Mucosa of rectum (tissue), 2 donors: ENCODE measurements at regions not wholly inside any gene's neighbourhood (a gene's known extent, or its start where the extent isn't known, plus 50 kb on each side); places are given as distances from the start of the nearest gene placed in this dataset.

Experiments used
- H3K27ac ChIP-seq, 2 donors: one replicate each; pipeline ENCODE4 v1.7.0; 2013; ENCODE audit warnings: inconsistent platforms in 2 of 2, low read depth in 2 of 2, low read length in 2 of 2
- H3K27me3 ChIP-seq, 2 donors: one replicate each; pipeline ENCODE4 v1.7.0; 2013; ENCODE audit warnings: low read length in 2 of 2; ENCODE audit not compliant: control insufficient read depth in 2 of 2, insufficient read depth in 2 of 2
- H3K36me3 ChIP-seq, 2 donors: one replicate each; pipeline ENCODE4 v1.7.0; 2013; ENCODE audit warnings: low read length in 2 of 2; ENCODE audit not compliant: control insufficient read depth in 2 of 2, insufficient read depth in 2 of 2
- H3K4me1 ChIP-seq, 2 donors: one replicate each; pipeline ENCODE4 v1.7.0; 2013; ENCODE audit warnings: low read length in 2 of 2, mild to moderate bottlenecking in 1 of 2; ENCODE audit not compliant: control insufficient read depth in 2 of 2, insufficient read depth in 2 of 2
- H3K4me3 ChIP-seq, 2 donors: one replicate each; pipeline ENCODE4 v1.7.0; 2013; ENCODE audit warnings: low read length in 2 of 2
- H3K9ac ChIP-seq, 2 donors: one replicate each; pipeline ENCODE4 v1.7.0; 2013; ENCODE audit warnings: low read length in 2 of 2, low read depth in 1 of 2, mild to moderate bottlenecking in 1 of 2
- H3K9me3 ChIP-seq, 2 donors: one replicate each; pipeline ENCODE4 v1.7.0; 2013; ENCODE audit warnings: low read length in 2 of 2; ENCODE audit not compliant: control insufficient read depth in 2 of 2
- donor health status: healthy.
- donor health status: Normal muscosa, but diverticular disease.

DNA sequence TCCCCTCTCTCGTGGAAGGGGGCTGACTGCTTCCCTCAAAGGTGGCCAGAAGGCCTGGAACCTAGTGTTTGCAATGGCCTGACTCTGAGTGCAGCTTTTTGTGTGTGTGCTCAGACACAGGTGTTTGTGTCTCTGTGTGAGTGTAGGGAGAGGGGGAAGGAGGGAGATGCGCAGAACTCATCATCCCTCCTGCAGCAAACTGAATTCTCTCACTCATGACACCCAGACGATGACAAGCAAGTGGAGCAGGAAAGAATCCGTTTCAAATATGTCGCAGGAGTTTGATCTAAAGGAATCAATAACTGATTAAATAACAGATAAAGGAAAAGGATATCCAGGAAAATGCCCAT is 101.4 kb downstream of the TNFAIP3 start:
- no peaks in the 10 kb centered on the region for H3K36me3 ChIP-seq
- no peaks in the 10 kb centered on the region for H3K9me3 ChIP-seq
- H3K4me1 ChIP-seq: no peaks in the 10 kb centered on the region
- H3K27ac ChIP-seq: peak overlapping the region in 1 of 2 donors; percentile 54
- no peak overlapping the region for H3K9ac ChIP-seq
- H3K27me3 ChIP-seq: no peaks in the 10 kb centered on the region
- no peak overlapping the region for H3K4me3 ChIP-seq

DNA sequence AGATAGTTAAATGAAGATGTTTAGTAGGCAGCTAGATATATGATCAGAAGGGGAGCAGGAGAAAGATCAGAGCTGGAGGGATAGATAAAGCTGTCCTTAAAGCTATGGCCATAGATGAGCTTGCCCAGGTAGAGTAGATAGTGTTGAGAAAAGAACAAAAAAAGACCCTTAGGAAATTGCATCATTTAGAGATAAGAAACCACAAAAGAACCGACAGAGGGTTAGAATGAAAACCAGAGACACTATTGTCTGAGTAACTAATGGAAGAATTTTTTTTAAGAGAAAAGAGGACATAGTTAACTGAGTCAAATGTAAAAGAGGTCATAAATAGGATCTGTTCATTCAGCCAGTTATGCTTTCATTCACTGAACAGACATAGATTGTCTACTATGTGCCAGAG is 101.8 kb downstream of the TNFAIP3 start:
- H3K27ac ChIP-seq: peak overlapping the region in 1 of 2 donors; percentile 54
- no peaks in the 10 kb centered on the region for H3K9me3 ChIP-seq
- no peaks in the 10 kb centered on the region for H3K36me3 ChIP-seq
- H3K4me1 ChIP-seq: no peaks in the 10 kb centered on the region
- H3K27me3 ChIP-seq: no peaks in the 10 kb centered on the region
- H3K9ac ChIP-seq: no peak overlapping the region
- H3K4me3 ChIP-seq: no peak overlapping the region

DNA sequence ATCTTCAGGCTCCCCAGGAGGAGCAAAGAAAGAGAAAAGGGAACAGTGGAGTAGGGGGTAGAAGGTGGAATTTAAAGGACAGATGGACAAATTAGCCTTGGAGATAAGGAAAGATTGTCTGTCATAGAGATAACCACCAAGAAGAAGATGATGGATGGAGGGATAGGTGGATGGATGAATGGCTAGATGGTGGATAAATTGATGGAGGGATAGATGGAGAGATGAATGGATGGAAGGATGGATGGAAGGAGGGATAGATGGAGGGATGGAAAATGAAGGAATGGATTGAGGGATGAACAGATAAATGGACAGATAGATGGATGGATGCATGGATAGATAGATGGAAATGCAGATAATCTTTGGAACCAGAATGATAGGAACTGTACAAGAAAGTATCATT is 102.8 kb downstream of the TNFAIP3 start:
- Histone ChIP-seq H3K27me3 (no peaks in the 10 kb centered on the region), H3K36me3 (no peaks in the 10 kb centered on the region), H3K9me3 (no peaks in the 10 kb centered on the region), H3K9ac (no peak overlapping the region), H3K4me1 (peaks cover 0 to under 1% of the 10 kb centered on the region in 2 donors), H3K4me3 (no peak overlapping the region), H3K27ac (no peak overlapping the region)

DNA sequence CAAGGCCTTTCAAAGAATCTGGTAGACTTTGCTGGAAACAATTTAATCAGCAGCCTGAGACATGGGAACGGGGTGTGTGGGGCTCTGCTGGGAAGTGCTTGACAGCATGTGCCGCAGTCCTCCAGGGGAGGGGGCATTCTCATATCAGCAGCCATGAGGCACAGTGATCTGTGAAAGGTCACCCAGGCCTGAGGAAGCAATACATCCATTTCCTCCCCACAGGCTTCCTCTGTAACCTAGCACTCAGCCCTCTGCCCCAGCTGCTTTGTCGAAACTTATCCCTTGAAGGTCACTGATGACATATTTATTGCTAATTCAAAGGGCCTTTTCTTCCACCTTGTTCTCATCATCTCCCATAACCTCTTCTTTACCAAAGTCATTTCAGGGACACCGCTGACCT is 103.3 kb downstream of the TNFAIP3 start:
- peaks cover 0 to 4% of the 10 kb centered on the region in 2 donors for H3K4me1 ChIP-seq
- H3K9me3 ChIP-seq: no peaks in the 10 kb centered on the region
- no peaks in the 10 kb centered on the region for H3K36me3 ChIP-seq
- no peak overlapping the region for H3K9ac ChIP-seq
- no peak overlapping the region for H3K27ac ChIP-seq
- H3K27me3 ChIP-seq: no peaks in the 10 kb centered on the region
- H3K4me3 ChIP-seq: no peak overlapping the region

DNA sequence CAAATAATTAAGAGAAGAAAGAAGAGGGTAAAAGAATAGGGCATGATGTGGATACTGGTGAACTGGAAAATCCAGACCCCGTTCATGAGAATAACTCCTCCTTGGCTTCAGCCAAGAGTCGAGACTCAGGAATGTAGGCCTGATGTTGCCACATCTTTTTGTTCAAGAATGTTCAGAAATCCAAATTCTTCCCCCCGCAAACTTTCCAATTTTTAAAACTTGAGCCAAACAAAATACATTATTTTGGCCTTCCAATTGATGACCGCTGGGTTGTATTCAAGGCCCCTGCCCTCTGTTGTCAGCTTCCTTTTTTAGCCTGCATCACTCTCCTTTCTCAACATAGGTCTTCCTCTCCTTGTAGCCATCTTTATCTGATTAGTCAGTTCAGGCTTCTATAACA is 106.1 kb downstream of the TNFAIP3 start:
- Histone ChIP-seq H3K27me3 (no peaks in the 10 kb centered on the region), H3K36me3 (no peaks in the 10 kb centered on the region)

DNA sequence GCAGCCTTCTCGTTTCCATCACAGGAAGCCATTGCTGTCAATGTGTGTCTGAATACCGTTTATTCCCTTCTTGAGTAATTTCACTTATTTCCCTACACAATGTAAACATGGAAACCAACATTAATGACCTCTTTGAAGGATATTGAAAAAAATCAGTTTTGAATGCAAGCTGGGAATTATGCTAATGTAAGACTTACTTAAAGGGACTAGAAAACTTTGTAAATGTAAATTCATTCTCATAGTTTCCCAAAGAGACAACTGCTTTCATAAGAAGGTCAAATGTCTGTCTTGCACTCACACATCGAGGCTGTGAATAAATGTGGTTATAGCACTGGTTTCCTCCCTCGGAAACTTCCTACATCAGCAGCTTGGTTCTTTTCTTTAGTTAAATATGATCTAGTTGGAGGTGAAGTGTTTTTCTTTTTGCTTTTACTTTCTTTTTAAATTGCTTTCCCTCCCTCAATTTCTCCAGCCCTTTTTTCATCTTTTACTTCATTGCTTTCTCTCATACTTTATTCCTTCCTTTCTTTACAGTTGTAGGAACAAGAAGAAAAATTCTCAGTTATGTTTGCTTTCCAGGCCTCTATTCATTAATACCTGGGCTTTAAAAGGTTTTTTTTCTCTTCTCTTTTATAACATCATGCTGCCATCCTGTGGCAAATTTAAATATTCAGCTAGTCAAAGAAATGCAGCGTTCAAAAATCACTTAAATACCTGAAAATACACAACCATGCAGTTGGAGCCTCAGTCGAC is 108.3 kb downstream of the TNFAIP3 start:
- Histone ChIP-seq H3K9ac (no peak overlapping the region), H3K4me3 (no peak overlapping the region), H3K4me1 (peaks cover 0 to 10% of the 10 kb centered on the region in 2 donors), H3K27me3 (no peaks in the 10 kb centered on the region), H3K9me3 (no peaks in the 10 kb centered on the region), H3K27ac (peak overlapping the region in 1 of 2 donors; percentile 43), H3K36me3 (no peaks in the 10 kb centered on the region)

More for the DNA sequence above, 106.1 kb downstream of the TNFAIP3 start:
- peaks cover 0 to 5% of the 10 kb centered on the region in 2 donors for H3K4me1 ChIP-seq
- H3K9ac ChIP-seq: no peak overlapping the region
- H3K9me3 ChIP-seq: no peaks in the 10 kb centered on the region
- no peak overlapping the region for H3K27ac ChIP-seq
- H3K4me3 ChIP-seq: no peak overlapping the region

DNA sequence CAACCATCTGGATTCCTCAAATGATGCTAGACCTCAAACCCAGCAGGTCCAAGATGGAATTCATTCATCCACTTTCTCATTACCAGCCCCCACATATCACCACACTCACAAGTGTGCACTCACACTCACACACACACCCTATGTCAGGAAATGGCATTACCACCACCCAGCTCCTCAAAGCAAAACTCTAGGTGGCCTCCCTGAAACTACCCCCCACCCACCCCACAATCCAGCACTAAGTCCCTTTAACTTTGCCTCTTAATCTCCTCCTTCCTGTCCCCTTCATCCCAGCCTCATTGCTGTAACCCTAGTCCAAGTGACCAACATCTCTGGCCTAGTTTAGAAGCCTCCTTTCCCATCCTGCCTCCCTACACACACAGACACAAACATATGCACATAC is 109.4 kb downstream of the TNFAIP3 start:
- Histone ChIP-seq H3K9ac (no peak overlapping the region), H3K27me3 (no peaks in the 10 kb centered on the region)

DNA sequence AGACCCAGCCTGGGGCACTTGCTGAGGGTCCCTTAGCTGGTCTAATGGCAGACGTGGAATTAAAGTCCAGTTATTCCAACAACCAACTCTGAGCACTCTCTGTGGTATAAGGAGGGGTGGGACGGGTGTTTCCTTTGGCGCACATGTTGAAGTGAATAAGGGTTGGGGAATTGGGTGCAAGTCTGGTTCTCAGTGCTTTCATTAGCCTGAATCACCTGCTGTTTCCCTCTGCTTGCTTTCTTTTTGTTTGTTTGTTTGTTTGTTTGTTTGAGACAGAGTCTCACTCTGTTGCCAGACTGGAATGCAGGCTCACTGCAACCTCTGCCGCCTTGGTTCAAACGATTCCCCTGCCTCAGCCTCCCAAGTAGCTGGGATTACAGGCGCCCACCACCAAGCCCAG is 110.1 kb downstream of the TNFAIP3 start:
- H3K9ac ChIP-seq: no peak overlapping the region
- H3K27me3 ChIP-seq: no peaks in the 10 kb centered on the region
- no peak overlapping the region for H3K27ac ChIP-seq
- no peak overlapping the region for H3K4me3 ChIP-seq
- no peaks in the 10 kb centered on the region for H3K9me3 ChIP-seq
- H3K36me3 ChIP-seq: no peaks in the 10 kb centered on the region
- H3K4me1 ChIP-seq: peaks cover 0 to 10% of the 10 kb centered on the region in 2 donors

More for the DNA sequence above, 109.4 kb downstream of the TNFAIP3 start:
- Histone ChIP-seq H3K4me1 (peaks cover 0 to 10% of the 10 kb centered on the region in 2 donors), H3K27ac (no peak overlapping the region), H3K4me3 (no peak overlapping the region), H3K36me3 (no peaks in the 10 kb centered on the region), H3K9me3 (no peaks in the 10 kb centered on the region)

DNA sequence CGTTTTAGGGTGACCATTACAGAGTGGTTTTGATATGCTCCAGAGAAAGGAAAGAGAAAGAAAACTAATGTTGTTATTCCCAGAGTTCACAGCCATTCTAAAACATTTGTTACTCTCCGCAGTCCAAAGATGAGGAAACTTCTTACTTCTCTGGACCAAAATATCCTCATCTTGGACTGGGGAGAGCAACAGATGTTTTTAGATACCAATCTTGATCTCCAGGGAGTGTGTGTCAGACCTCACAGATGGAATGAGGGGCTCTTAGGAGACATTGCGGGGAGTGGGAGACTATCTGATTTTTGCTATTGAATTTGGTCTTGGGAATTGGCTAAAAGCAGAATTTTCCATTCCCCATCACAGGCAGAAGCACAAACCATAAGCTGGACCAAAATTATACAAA is 110.8 kb downstream of the TNFAIP3 start:
- no peak overlapping the region for H3K27ac ChIP-seq
- no peaks in the 10 kb centered on the region for H3K36me3 ChIP-seq
- no peak overlapping the region for H3K4me3 ChIP-seq
- H3K9ac ChIP-seq: no peak overlapping the region
- H3K27me3 ChIP-seq: no peaks in the 10 kb centered on the region
- no peaks in the 10 kb centered on the region for H3K9me3 ChIP-seq
- H3K4me1 ChIP-seq: peaks cover 0 to 10% of the 10 kb centered on the region in 2 donors

DNA sequence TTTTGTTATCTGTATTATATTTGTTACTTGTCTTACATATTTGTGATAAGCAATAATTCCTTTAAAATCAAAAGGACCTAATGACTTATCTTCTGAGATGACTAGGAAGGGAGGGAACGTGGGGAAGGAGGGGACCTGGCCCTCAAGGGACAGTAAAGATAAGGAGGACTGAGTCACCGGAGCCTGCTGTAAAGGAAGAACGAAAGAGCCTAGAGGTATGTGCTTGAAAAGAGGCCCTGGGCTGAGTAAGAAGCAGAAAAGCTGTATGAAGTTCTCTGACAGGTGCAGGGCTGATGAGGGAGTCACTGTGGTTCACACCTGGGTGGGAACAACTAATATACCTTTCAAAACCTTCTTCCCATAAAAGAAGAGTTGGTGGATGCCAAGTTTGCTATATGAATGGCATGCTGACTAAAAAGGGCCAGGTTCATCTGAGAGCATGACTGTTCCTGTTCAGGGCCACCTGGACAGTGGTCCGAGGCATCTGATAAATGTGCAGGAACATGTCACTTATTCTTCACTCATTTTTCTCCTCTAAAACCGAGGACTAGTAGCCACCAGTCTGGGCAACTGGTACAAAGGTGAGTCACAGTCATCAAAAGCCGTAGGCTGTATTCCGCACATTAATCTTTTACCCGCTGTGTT is 111.3 kb downstream of the TNFAIP3 start:
- Histone ChIP-seq H3K36me3 (no peaks in the 10 kb centered on the region), H3K27ac (peak overlapping the region; percentile 38)

More for the DNA sequence above, 111.3 kb downstream of the TNFAIP3 start:
- Histone ChIP-seq H3K9ac (no peak overlapping the region), H3K27me3 (no peaks in the 10 kb centered on the region), H3K4me3 (no peak overlapping the region), H3K9me3 (no peaks in the 10 kb centered on the region), H3K4me1 (peaks cover 0 to 10% of the 10 kb centered on the region in 2 donors)
